ENCODE measurements at regions not wholly inside any gene's neighbourhood (a gene's known extent, or its start where the extent isn't known, plus 50 kb on each side); places are given as distances from the start of the nearest gene placed in this dataset.

GRCh38 chr18:22355598-22355997 is 62.1 kb downstream of the CTAGE1 start:
- no peak for TF ChIP-seq CTCF (IDR thresholded peaks at IDR 0.05 in 4 of 5, conservative IDR thresholded peaks at IDR 0.05 in 1 of 5)
- TF ChIP-seq POLR2A (IDR thresholded peaks at IDR 0.05) = no peak
